Common myeloid progenitor, CD34-positive (primary cell): ENCODE measurements at regions not wholly inside any gene's neighbourhood (a gene's known extent, or its start where the extent isn't known, plus 50 kb on each side); places are given as distances from the start of the nearest gene placed in this dataset.

Experiments
- CTCF ChIA-PET: fragments of 350-600 bp; sonication (Branson Sonifier 250); formaldehyde crosslinking; loops from one replicate; lab custom pipeline; 2021; ENCODE audit warnings: antibody characterized with exemption; lab: Charles Lee
- POLR2A ChIA-PET: fragments of 350-600 bp; sonication (Branson Sonifier 250); formaldehyde crosslinking; loops from one replicate; lab custom pipeline; 2021; ENCODE audit warnings: antibody characterized with exemption; lab: Charles Lee
- DNase-seq, 3 donors: peaks; one replicate each; pipeline versions ENCODE4 v3.0.0 to v3.0.0-alpha.2; 2013
- H3K27ac ChIP-seq, 2 experiments: 1 replicate in 1 of 2; 2 replicates in 1 of 2; pipeline ENCODE4 v1.7.0; 2013; ENCODE audit warnings: inconsistent platforms in 2 of 2, low read length in 2 of 2, mild to moderate bottlenecking in 2 of 2, low read depth in 1 of 2, moderate library complexity in 1 of 2; ENCODE audit not compliant: severe bottlenecking in 2 of 2, insufficient read depth in 1 of 2, poor library complexity in 1 of 2
- H3K27me3 ChIP-seq, 5 experiments: replicated peaks in 2 of 5; 1 replicate in 3 of 5; 2 replicates in 2 of 5; pipeline versions ENCODE4 v1.6.1 to v1.7.0; 2013; ENCODE audit warnings: low read length in 4 of 5, mild to moderate bottlenecking in 2 of 5, moderate library complexity in 2 of 5, inconsistent platforms in 1 of 5; ENCODE audit not compliant: insufficient read depth in 5 of 5, control insufficient read depth in 4 of 5
- H3K36me3 ChIP-seq, 4 experiments: 1 replicate in 2 of 4; 2 replicates in 2 of 4; pipeline versions ENCODE4 v1.6.1 to v1.7.0; 2013; ENCODE audit warnings: low read length in 3 of 4, control low read depth in 1 of 4, mild to moderate bottlenecking in 1 of 4; ENCODE audit not compliant: control insufficient read depth in 4 of 4, insufficient read depth in 4 of 4
- H3K4me1 ChIP-seq, 4 experiments: 1 replicate in 3 of 4; 2 replicates in 1 of 4; pipeline versions ENCODE4 v1.6.1 to v1.7.1; 2013; ENCODE audit warnings: low read length in 3 of 4, mild to moderate bottlenecking in 3 of 4, control low read depth in 1 of 4, inconsistent platforms in 1 of 4, moderate library complexity in 1 of 4; ENCODE audit not compliant: control insufficient read depth in 4 of 4, insufficient read depth in 4 of 4; ENCODE audit errors: control extremely low read depth in 1 of 4
- H3K4me3 ChIP-seq, 7 experiments: 1 replicate in 4 of 7; 2 replicates in 3 of 7; pipeline versions ENCODE4 v1.5.1 to v1.7.0; 2013; ENCODE audit warnings: mild to moderate bottlenecking in 7 of 7, low read length in 6 of 7, moderate library complexity in 6 of 7, inconsistent platforms in 2 of 7, low read depth in 2 of 7, control low read depth in 1 of 7; ENCODE audit not compliant: insufficient read depth in 4 of 7, control insufficient read depth in 1 of 7; ENCODE audit errors: extremely low read depth in 1 of 7
- H3K9me3 ChIP-seq, 5 experiments: 1 replicate in 4 of 5; 2 replicates in 1 of 5; pipeline versions ENCODE4 v1.6.1 to v1.7.1; 2013; ENCODE audit warnings: low read length in 4 of 5, mild to moderate bottlenecking in 2 of 5, inconsistent platforms in 1 of 5, low read depth in 1 of 5, moderate library complexity in 1 of 5; ENCODE audit not compliant: control insufficient read depth in 4 of 5, insufficient read depth in 2 of 5; ENCODE audit errors: control extremely low read depth in 1 of 5
- WGBS: methylation state at CpG from one replicate; pipeline ENCODE4 v1.1.5; 2013; ENCODE audit not compliant: insufficient coverage; 5-methylcytosine and 5-hydroxymethylcytosine counted together

DNA sequence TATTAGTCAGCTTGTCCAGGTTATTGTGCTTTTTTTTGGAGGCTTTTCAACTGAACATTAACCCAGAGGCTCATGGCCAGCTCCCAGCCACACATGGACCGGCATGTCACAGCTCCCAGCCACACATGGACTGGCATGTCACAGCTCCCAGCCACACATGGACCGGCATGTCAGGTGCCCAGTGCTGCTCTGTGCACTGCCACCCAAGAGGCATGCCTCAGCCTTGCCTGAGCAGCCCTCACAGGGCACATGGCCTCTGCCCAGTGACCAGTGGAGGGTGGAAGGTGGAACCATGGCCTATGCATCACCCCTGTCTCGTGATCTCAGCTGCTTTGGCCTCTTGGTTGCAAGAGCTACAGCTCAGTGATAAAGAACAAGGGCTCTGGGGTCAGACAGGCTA lies 119.8 kb downstream of the OAT start:
- no peak for DNase-seq
- no peaks in the 10 kb centered on the region for H3K4me1 ChIP-seq
- no peak overlapping the region for H3K4me3 ChIP-seq
- H3K27ac ChIP-seq: no peak overlapping the region
- POLR2A ChIA-PET: no interaction called here
- no peaks in the 10 kb centered on the region for H3K27me3 ChIP-seq
- H3K36me3 ChIP-seq: no peaks in the 10 kb centered on the region
- H3K9me3 ChIP-seq: peaks cover 0 to 22% (median 16%) of the 10 kb centered on the region in 5 experiments
- CTCF ChIA-PET: no interaction called here
- 100% methylated on average over 2 of the region's 3 CpGs for WGBS

DNA sequence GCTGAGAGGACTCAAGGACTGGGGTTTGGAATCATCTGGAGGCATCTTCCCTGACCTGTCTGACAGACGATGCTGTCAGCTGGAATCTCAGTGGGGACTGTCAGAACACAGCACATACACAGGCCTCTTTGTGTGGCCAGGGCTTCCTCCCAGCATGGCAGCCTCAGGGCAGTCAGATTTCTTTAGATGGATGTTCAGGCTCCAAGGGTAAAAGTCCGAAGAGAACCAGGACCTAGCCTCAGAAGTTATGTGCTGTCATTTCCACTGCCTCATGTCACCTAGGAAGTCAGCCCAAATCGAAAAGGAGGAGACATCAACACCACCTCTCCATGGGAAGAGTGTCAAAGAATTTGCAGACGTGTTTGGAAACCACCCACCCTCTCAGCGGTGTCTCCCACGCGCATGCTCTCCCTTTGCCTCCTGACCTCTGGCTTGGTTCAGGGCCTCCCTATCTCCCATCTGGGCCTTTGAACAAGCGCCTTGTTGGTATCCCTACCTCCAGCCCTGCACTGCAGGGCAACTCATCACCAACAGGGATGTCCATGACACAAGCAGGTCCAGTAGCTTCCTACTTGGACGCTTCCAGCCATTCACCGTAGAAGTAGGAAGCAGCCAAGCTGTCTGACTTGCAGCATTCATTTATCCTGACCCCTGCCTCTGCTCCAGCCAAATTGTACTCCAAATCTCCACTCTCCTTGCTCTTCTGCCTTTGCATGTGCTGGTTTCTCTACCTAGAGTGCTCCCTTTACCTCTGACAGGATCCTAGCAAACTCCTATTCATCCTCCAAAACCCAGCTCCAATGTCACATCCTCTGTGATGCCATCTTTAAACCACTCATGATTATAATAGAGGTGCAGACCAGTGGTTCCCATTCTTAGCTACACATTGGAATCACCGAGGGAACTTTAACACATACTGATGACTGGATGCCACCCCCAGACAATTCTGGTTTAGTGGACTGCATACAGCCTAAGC lies 121.6 kb downstream of the OAT start:
- Histone ChIP-seq H3K9me3 (peaks cover 0 to 22% (median 16%) of the 10 kb centered on the region in 5 experiments), H3K4me3 (no peak overlapping the region), H3K36me3 (no peaks in the 10 kb centered on the region), H3K27me3 (no peaks in the 10 kb centered on the region), H3K4me1 (no peaks in the 10 kb centered on the region), H3K27ac (no peak overlapping the region)
- ChIA-PET CTCF (interaction anchor here (0.8 to 1.3 kb wide), 3 partner anchors 11 to 92 kb away, joined by 3 to 6 read pairs (median 4); no protein-coding TSS in a partner anchor), POLR2A (no interaction called here)
- WGBS: 98% methylated on average over 9 of the region's 11 CpGs
- no peak for DNase-seq

DNA sequence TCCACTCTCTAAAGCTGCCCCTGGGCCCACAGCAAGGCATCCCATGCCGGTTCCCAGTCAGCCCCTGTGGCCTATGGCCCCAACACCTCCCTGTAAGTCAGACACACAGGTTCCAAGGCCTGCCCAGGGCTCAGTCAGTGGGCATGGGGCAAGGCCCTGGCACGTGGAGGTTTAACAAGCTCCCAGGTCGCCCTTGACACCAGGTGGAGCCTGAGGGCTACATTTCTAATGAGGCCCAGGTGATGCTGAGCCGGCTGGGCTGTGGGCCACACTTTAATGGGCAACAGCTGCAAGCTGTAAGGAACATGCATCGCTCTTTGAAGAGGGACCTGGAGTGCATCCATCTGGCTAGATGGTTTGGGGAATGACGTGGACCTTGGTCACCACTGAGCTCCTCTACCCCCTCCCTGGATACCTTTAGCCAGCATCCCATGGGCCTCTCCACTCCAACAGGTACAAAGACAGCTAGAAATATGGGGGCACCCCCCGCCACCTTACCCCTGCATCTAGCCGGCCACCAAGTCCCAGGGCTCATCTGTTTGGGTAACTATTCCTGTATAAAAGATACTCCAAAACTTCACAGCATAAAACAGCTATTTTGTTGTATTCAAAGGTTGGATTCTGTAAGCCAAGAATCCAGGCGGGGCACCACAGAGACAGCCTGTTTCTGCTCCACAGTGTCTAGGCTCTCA lies 122.5 kb downstream of the OAT start:
- Histone ChIP-seq H3K4me3 (no peak overlapping the region), H3K27me3 (no peaks in the 10 kb centered on the region), H3K36me3 (no peaks in the 10 kb centered on the region), H3K27ac (no peak overlapping the region), H3K4me1 (no peaks in the 10 kb centered on the region), H3K9me3 (peaks cover 0 to 17% (median 13%) of the 10 kb centered on the region in 5 experiments)
- 85% methylated on average over 7 of the region's 9 CpGs for WGBS
- CTCF ChIA-PET: interaction anchor here (0.8 to 1.3 kb wide), 3 partner anchors 12 to 74 kb away, joined by 3 to 6 read pairs (median 3); no protein-coding TSS in a partner anchor
- DNase-seq: peak in 1 of 3 donors; percentile 14
- POLR2A ChIA-PET: no interaction called here

DNA sequence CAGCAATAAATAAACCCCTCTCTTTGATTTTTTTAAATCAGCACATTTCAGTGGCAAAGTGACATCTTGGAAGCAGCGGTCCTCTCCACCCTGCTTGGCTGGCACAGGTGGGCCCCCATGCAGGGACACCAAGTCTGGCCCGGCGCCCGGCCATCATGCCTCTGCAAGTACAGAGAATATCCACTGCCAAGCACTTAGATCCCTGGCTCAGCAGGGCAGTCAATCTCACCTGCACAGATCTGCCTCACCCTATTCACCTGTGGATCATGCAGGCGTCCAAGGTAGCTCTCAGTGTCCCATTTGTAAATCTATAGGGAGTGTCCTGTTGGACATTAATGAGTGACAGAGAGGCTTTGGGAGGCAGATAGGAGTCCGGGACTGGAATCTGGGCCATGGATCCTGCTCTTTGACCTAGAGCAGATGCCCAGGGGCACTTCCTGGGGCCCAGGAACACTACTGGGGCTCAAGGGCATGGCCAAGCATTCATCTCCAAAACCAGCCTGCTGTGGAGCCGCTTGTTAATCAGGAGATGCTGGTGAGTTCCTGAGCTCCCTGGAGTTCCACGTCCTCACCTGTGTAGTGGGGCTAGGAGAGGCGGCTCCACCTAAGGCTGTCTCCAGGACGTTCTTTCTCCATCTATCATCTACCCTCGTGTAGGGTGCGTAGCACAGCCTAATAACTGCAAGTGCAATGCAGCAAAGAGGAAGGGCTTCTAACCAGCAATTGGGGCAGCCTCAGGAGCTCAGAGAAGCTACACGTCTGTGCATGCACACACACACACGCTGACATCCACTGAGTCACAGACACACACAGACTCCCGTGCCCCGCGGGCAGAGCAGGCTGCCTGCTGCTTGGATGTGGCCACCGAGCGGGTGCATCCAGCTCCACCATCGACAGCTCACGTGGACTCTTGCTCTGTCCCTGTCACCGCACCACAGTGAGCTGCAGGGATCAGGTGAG lies 123.6 kb downstream of the OAT start:
- POLR2A ChIA-PET: no interaction called here
- H3K9me3 ChIP-seq: peaks cover 0 to 5% (median 2%) of the 10 kb centered on the region in 5 experiments
- CTCF ChIA-PET: interaction anchor here (1.2 to 1.3 kb wide), 2 partner anchors 20 to 75 kb away, joined by 3 to 6 read pairs; no protein-coding TSS in a partner anchor
- WGBS: 95% methylated on average over 19 of the region's 22 CpGs
- H3K4me3 ChIP-seq: no peak overlapping the region
- DNase-seq: no peak
- peaks cover 0 to 5% (median 5%) of the 10 kb centered on the region in 4 experiments for H3K4me1 ChIP-seq
- no peaks in the 10 kb centered on the region for H3K36me3 ChIP-seq
- H3K27me3 ChIP-seq: no peaks in the 10 kb centered on the region
- no peak overlapping the region for H3K27ac ChIP-seq

DNA sequence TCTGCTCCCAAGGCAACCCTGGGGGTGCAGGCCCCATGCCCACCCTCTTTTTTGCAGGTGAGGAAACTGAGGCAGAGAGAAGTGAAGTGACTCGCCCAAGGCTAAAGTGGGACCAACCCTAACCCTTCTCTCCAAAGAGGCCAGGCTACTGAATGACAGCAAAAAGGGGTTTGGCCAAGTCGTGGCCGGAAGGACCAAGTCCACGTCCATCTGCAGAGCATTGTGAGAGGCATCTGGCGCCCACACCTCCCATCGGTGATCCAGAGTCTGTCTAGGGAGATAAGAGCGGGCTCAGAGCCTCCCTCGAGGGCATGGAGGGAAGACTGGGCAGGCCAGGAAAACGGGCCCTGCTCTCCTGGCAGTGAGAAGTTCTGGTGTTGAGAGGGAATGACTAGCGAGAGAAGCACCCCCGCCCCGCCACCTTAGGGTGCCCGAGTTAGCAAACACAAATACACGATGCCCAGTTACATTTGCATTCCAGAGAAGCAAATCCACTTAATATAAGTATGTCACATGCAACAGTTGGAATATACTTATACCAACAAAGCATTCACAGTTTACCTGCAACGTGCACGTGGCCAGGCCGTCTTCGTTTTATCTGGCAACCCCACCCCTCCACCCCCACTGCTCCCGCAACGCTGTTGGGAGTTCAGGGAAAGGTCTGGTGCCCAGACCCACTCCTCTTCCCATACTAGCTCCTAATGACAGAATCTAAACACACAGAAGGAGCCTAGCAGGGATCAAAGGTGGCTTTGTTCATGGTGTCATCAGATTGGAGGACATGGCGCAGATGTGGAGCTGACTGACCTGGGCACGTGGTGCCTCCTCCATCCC lies 124.9 kb downstream of the OAT start:
- no peaks in the 10 kb centered on the region for H3K27me3 ChIP-seq
- ChIA-PET CTCF (no interaction called here), POLR2A (no interaction called here)
- H3K4me3 ChIP-seq: no peak overlapping the region
- no peaks in the 10 kb centered on the region for H3K36me3 ChIP-seq
- no peak for DNase-seq
- no peak overlapping the region for H3K27ac ChIP-seq
- 97% methylated on average over 14 of the region's 22 CpGs for WGBS
- H3K4me1 ChIP-seq: peaks cover 0 to 11% (median 11%) of the 10 kb centered on the region in 4 experiments
- peaks cover 0 to under 1% (median 0%) of the 10 kb centered on the region in 5 experiments for H3K9me3 ChIP-seq
